Lower lobe of right lung (tissue), 2 donors: ENCODE measurements at regions not wholly inside any gene's neighbourhood (a gene's known extent, or its start where the extent isn't known, plus 50 kb on each side); places are given as distances from the start of the nearest gene placed in this dataset.

Source experiments
- ATAC-seq, 2 donors: fragments of 200-7000 bp; cut with Tn5 transposase; one replicate each; pipeline ENCODE4 v1.9.1; 2020 to 2022; ENCODE audit warnings: mild to moderate bottlenecking in 2 of 2, moderate library complexity in 2 of 2
- DNase-seq: peaks from one replicate; pipeline ENCODE4 v3.0.0-alpha.2; 2020
- H3K27ac ChIP-seq: fragments of 200-600 bp; one replicate; pipeline ENCODE4 v1.8.0; 2022
- H3K27me3 ChIP-seq: fragments of 200-600 bp; one replicate; pipeline ENCODE4 v1.8.0; 2022; ENCODE audit warnings: low read depth
- H3K36me3 ChIP-seq: fragments of 200-600 bp; one replicate; pipeline ENCODE4 v1.8.0; 2022; ENCODE audit warnings: mild to moderate bottlenecking
- H3K4me1 ChIP-seq: fragments of 200-600 bp; one replicate; pipeline ENCODE4 v1.8.0; 2022
- H3K4me3 ChIP-seq: fragments of 200-600 bp; one replicate; pipeline ENCODE4 v1.8.0; 2022; ENCODE audit warnings: mild to moderate bottlenecking
- H3K9me3 ChIP-seq: fragments of 200-600 bp; one replicate; pipeline ENCODE4 v1.8.0; 2022
- intact Hi-C: fragments of 100-400 bp; cut with DNase I; formaldehyde crosslinking; loops from one replicate; pipeline ENCODE4 v1.11.0; 2022
- TF ChIP-seq, protein P1 (sequence below): fragments of 200-600 bp; IDR thresholded peaks from one replicate; pipeline ENCODE4 v1.8.0; 2022; ENCODE audit warnings: antibody characterized with exemption, mild to moderate bottlenecking
- donor health status: DM: no; HTN: yes; CAD: no; lungs with severe emphysema.

DNA sequence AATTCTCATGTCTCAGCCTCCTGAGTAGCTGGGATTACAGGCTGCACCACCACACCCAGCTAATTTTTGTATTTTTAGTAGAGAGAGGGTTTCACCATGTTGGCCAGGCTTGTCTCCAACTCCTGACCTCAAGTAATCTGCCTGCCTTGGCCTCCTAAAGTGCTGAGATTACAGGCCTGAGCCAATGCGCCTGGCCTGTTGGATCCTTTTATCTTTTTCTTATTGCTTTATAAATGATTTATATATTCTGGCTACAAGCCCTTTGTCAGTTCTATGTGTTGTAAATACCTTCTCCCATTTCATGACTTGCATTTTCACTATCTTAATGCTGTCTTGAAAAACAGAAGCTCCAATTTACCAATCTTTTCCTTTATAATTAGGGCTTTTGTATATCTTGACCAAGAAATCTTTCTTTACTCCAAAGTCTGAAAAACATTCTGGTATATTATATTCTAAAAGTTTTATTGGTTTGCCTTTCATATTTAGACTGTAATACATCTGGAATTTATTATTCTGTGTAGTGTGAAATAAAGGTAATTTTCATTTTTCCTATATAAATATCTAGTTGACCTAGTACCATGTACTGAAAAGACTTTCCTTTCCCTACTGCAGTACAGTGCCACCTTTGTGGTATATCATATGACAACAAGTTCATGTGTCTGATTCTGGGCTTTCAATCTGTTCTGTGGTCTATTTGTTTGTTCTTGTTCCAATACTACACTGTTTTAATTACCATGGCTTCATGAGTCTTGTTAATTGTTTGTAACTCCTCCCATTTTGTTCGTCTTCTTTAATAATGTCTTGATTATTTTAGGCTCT lies 52.9 kb upstream of the RNU6-1 start:
- ATAC-seq = no peak
- TF ChIP-seq, protein P1, sequence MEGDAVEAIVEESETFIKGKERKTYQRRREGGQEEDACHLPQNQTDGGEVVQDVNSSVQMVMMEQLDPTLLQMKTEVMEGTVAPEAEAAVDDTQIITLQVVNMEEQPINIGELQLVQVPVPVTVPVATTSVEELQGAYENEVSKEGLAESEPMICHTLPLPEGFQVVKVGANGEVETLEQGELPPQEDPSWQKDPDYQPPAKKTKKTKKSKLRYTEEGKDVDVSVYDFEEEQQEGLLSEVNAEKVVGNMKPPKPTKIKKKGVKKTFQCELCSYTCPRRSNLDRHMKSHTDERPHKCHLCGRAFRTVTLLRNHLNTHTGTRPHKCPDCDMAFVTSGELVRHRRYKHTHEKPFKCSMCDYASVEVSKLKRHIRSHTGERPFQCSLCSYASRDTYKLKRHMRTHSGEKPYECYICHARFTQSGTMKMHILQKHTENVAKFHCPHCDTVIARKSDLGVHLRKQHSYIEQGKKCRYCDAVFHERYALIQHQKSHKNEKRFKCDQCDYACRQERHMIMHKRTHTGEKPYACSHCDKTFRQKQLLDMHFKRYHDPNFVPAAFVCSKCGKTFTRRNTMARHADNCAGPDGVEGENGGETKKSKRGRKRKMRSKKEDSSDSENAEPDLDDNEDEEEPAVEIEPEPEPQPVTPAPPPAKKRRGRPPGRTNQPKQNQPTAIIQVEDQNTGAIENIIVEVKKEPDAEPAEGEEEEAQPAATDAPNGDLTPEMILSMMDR = no peak
- intact Hi-C loops = no loop called here

DNA sequence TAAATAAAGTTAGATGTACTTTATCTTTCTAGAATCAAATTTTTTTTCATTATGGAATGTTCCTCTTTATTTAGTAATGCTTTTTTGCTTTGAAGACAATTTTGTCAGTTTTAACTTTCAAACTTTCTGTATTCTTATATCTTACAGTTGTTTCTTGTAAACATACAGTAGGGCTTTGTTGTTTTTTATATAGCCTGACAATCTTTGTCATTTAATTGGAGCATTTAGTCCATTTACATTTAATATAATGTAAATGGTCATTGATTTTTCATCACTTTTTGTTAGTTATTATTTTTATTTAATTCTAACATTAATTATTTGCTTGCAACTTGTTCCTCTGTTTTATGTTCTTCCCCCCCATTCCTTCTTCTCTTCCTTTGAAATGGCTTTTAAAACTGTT lies 55.4 kb upstream of the RNU6-1 start:
- DNase-seq = no peak
- no peaks in the 10 kb centered on the region for H3K36me3 ChIP-seq
- intact Hi-C loops = no loop called here
- ATAC-seq = no peak
- no peaks in the 10 kb centered on the region for H3K9me3 ChIP-seq
- peaks cover 14% of the 10 kb centered on the region for H3K4me1 ChIP-seq
- H3K27me3 ChIP-seq = no peaks in the 10 kb centered on the region
- no peak overlapping the region for H3K4me3 ChIP-seq
- H3K27ac ChIP-seq = no peak overlapping the region
- TF ChIP-seq, protein P1 = no peak

More for the DNA sequence above, 52.9 kb upstream of the RNU6-1 start:
- Histone ChIP-seq H3K4me1 (peaks cover 8% of the 10 kb centered on the region), H3K27ac (no peak overlapping the region), H3K27me3 (no peaks in the 10 kb centered on the region), H3K4me3 (no peak overlapping the region), H3K36me3 (no peaks in the 10 kb centered on the region), H3K9me3 (no peaks in the 10 kb centered on the region)
- DNase-seq = no peak

DNA sequence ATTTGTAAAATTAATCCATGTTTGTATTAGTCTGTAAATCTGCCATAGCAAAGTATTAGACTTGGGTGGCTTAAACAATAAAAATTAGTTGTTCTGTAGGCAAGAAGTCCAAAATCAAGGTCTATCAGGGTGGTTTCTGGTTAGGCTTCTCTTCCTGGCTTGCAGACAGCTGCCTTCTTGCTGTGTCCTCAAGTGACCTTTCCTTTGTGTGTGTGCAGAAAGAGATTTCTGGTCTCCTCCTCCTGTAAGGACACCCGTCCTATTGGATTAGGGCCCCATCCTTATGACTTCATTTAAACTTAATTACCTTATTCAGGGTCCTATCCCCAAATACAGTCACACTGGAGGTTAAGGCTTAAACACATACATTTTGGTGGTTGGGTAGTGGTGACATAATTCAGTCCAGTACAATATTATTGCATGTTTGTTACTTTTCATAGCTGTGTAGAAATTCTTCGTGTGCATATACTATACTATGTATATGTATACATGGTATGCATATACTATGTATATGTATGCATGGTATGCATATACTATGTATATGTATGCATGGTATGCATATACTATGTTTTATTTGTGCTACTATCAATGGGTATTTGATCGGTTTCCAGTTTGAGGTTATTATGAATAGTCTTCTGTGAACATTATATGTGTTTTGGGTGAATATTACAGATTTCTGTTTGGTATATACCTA lies 57.9 kb upstream of the RNU6-1 start:
- TF ChIP-seq, protein P1 = no peak
- no peak for DNase-seq
- Histone ChIP-seq H3K4me1 (peaks cover 6% of the 10 kb centered on the region), H3K27me3 (no peaks in the 10 kb centered on the region), H3K36me3 (no peaks in the 10 kb centered on the region), H3K9me3 (no peaks in the 10 kb centered on the region), H3K4me3 (no peak overlapping the region), H3K27ac (no peak overlapping the region)
- ATAC-seq = no peak
- intact Hi-C loops = no loop called here

DNA sequence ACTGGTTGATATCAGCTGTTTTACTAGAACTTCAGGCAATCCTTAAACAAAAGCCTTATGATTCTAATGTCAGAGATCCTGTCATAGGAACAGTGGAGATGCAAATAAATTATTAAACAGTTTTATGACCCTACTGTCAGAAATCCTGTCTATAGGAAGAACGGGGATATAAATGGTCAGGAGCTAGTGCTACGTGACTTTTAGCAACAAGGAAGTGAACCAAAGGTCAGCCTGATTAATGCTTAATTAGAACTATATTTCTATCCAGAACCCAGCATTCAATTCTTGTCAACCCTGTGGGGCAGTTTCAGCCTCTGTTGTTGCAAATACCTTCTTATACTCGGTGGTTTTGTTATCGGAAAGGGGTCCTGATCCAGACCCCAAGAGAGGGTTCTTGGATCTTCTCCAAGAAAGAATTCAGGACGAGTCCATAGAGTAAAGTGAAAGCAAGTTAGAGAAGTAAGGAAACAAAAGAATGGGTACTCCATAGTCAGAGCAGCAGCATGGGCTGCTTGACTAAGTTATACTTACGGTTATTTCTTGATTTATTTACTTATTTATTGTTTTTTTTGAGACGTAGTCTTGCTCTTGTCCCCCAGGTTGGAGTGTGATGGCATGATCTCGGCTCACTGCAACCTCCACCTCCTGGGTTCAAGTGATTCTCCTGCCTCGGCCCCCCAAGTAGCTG lies 59.9 kb upstream of the RNU6-1 start:
- peaks cover 6% of the 10 kb centered on the region for H3K4me1 ChIP-seq
- intact Hi-C loops = no loop called here
- TF ChIP-seq, protein P1 = no peak
- DNase-seq (no peak), ATAC-seq (no peak)
- no peaks in the 10 kb centered on the region for H3K36me3 ChIP-seq
- no peaks in the 10 kb centered on the region for H3K9me3 ChIP-seq
- no peaks in the 10 kb centered on the region for H3K27me3 ChIP-seq
- H3K4me3 ChIP-seq = no peak overlapping the region
- no peak overlapping the region for H3K27ac ChIP-seq

DNA sequence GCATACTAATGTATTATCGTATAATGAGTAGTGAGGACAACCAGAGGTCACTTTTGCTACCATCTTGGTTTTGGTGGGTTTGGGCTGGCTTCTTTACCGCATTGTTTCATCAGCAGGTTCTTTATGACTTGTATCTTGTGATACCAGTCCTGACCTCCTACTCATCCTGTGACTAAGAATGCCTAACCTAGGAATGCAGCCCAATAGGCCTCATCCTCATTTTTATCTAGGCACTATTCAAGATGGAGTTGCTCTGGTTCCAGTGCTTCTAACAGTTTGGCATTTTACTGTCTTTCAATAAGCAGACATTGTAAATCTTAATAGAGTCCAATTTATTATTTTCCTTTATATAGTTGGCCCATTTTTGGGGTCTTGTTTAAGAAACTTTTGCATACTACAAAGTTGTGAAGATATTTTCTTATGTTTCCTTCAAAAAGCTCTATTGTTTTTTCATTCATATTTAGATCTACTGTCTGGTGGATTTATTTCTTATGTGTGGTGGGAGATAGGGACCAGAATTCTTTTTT lies 60.8 kb upstream of the RNU6-1 start:
- no peak for DNase-seq
- Histone ChIP-seq H3K36me3 (no peaks in the 10 kb centered on the region), H3K4me1 (peaks cover 6% of the 10 kb centered on the region), H3K9me3 (no peaks in the 10 kb centered on the region), H3K4me3 (no peak overlapping the region), H3K27me3 (no peaks in the 10 kb centered on the region), H3K27ac (no peak overlapping the region)
- intact Hi-C loops = no loop called here
- TF ChIP-seq, protein P1 = no peak
- no peak for ATAC-seq
